ENCODE measurements at regions not wholly inside any gene's neighbourhood (a gene's known extent, or its start where the extent isn't known, plus 50 kb on each side); places are given as distances from the start of the nearest gene placed in this dataset.

GRCh38 chr5:143677403-143677802 lies 134.6 kb upstream of the HMHB1 start:
- in situ Hi-C loops (cut with HindIII; ENCODE audit: low sequenced_read_pairs): no loop called here
- H3K4me3 ChIP-seq (ENCODE audit: low read depth, low read length): no peak overlapping the region
- no peak for DNase-seq (ENCODE audit: low read depth, low spot score)
- TF ChIP-seq, protein P1, sequence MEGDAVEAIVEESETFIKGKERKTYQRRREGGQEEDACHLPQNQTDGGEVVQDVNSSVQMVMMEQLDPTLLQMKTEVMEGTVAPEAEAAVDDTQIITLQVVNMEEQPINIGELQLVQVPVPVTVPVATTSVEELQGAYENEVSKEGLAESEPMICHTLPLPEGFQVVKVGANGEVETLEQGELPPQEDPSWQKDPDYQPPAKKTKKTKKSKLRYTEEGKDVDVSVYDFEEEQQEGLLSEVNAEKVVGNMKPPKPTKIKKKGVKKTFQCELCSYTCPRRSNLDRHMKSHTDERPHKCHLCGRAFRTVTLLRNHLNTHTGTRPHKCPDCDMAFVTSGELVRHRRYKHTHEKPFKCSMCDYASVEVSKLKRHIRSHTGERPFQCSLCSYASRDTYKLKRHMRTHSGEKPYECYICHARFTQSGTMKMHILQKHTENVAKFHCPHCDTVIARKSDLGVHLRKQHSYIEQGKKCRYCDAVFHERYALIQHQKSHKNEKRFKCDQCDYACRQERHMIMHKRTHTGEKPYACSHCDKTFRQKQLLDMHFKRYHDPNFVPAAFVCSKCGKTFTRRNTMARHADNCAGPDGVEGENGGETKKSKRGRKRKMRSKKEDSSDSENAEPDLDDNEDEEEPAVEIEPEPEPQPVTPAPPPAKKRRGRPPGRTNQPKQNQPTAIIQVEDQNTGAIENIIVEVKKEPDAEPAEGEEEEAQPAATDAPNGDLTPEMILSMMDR (IDR thresholded peaks at IDR 0.05; ENCODE audit: low read depth, low read length): no peak

- TF ChIP-seq, protein P1 (IDR thresholded peaks at IDR 0.05; ENCODE audit: low read depth, low read length): no peak
- DNase-seq (ENCODE audit: low read depth, low spot score): no peak
- H3K4me3 ChIP-seq (ENCODE audit: low read depth, low read length): no peak overlapping the region
- in situ Hi-C loops (cut with HindIII; ENCODE audit: low sequenced_read_pairs): no loop called here
Observed at GRCh38 chr5:143676802-143677201, 135.2 kb upstream of the HMHB1 start.

- in situ Hi-C loops (cut with HindIII; ENCODE audit: low sequenced_read_pairs): no loop called here
- no peak overlapping the region for H3K4me3 ChIP-seq (ENCODE audit: low read depth, low read length)
- TF ChIP-seq, protein P1 (IDR thresholded peaks at IDR 0.05; ENCODE audit: low read depth, low read length): no peak
- no peak for DNase-seq (ENCODE audit: low read depth, low spot score)
Observed at GRCh38 chr5:143674469-143674786, 137.5 kb upstream of the HMHB1 start.

GRCh38 chr5:143673676-143674468 lies 138.1 kb upstream of the HMHB1 start:
- H3K4me3 ChIP-seq (ENCODE audit: low read depth, low read length): no peak overlapping the region
- TF ChIP-seq, protein P1 (IDR thresholded peaks at IDR 0.05; ENCODE audit: low read depth, low read length): no peak
- peak; percentile 16 for DNase-seq (ENCODE audit: low read depth, low spot score)
- in situ Hi-C loops (cut with HindIII; ENCODE audit: low sequenced_read_pairs): no loop called here

DNA sequence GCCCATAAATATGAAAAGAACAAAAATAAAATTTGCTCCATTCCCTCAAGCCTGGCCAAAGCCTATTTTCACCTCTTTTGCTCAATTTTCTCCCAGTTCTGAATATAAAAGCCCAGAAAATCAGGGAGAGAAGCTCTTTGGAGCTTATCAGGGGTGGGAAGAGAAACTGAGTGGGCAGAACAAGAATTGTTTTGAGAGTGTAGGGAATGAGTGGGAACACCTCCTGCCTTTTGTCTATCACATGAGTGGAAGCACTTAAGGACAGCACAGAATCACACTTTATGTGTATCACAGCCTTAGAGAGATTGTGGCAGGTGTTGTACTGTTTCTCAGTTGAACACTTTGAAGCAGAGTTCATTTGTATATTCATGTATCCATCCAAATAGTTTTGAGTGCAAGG lies 139.2 kb upstream of the HMHB1 start:
- H3K4me3 ChIP-seq (ENCODE audit: low read depth, low read length): no peak overlapping the region
- no peak for DNase-seq (ENCODE audit: low read depth, low spot score)
- in situ Hi-C loops (cut with HindIII; ENCODE audit: low sequenced_read_pairs): no loop called here
- TF ChIP-seq, protein P1 (IDR thresholded peaks at IDR 0.05; ENCODE audit: low read depth, low read length): no peak

GRCh38 chr5:143671674-143672569 lies 140.0 kb upstream of the HMHB1 start:
- H3K4me3 ChIP-seq (ENCODE audit: low read depth, low read length): no peak overlapping the region
- in situ Hi-C loops (cut with HindIII; ENCODE audit: low sequenced_read_pairs): no loop called here
- TF ChIP-seq, protein P1 (IDR thresholded peaks at IDR 0.05; ENCODE audit: low read depth, low read length): no peak
- DNase-seq (ENCODE audit: low read depth, low spot score): no peak
